GM18907 (cell line): ENCODE measurements at regions not wholly inside any gene's neighbourhood (a gene's known extent, or its start where the extent isn't known, plus 50 kb on each side); places are given as distances from the start of the nearest gene placed in this dataset.
"Not testable (repeated sequence)": the region's sequence is repeated elsewhere in the genome, so short reads cannot be mapped to it uniquely, and the experiment has no call there.

Experiments
- ATAC-seq: cut with Tn5 transposase; IDR thresholded peaks from one replicate; pipeline ENCODE4 v1.9.1; 2021; ENCODE audit warnings: mild to moderate bottlenecking, moderate library complexity; ENCODE audit not compliant: unreplicated experiment

DNA sequence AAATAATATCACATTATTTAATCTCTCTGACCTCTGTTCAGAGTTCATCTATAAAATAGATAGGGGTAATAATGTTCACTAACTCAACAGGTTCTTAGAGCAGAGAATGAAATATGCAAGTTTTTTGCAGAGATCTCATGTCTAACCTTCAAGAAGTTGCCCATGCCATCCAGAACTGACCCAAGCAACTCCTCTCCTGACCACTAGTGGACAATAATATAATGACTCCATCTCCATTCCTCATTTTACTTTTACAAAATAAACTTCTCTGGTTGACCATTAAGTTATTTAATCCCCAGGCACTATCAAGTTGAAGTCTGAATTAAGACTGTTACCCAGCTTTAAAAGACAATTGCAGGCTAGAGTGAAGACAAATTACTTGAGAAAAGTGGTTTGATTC is 382.6 kb downstream of the KCNA4 start:
- no peak for ATAC-seq

DNA sequence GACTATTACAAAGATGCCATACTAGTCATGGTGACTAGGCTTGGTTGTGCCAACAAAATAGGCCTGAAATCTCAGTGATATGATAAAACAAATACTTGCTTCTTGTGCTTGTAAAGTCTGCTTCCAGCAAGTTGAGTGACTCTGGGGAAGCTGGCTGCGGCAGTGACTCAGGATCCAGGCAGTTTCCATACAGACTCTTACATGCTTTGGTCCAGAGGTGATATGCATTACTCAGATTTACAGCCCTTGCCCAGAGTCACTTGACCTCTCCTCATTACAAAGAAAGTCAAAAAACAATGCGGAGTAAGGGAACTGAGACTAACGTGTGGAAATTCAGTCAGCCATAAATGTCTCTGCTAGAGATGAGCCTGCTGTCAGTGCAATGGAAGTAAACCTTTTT is 387.5 kb downstream of the KCNA4 start:
- no peak for ATAC-seq

DNA sequence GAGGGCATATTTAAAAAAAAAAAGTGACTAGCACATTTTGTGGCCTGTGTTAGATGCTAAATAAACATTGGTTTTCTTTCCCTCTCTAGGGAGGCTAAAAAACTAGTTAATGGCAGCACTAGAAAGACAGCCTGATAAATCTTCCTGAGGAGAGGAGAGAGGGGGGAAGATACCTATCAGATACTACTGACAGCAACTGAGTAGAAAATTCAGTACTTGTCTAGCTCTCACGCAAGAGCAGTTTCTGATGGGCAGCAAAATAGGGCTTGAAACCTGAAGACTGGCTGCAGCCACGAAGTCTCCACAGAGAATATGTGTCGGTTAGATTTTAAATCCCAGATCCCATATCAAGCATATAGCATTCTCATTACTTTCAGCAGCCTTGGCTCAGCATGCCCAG is 388.2 kb downstream of the KCNA4 start:
- ATAC-seq = no peak

DNA sequence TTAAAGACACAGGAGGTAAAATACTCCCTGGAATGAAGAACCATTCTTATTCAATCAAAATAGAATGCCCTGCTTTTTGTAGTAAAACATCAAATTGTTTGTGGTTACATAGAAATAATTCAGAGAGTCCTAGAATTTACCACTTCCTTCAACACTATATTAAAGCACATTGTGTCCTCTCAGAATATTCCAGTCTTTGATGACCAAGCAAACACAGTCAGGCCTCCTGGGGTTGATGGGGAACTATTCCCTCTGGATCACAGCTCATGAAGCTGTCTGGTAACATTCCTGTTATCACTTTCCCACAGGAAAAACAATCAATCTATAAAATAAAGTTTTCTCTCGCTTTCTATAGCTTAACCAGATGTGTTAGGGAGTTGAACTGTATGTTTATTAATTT is 389.3 kb downstream of the KCNA4 start:
- no peak for ATAC-seq

DNA sequence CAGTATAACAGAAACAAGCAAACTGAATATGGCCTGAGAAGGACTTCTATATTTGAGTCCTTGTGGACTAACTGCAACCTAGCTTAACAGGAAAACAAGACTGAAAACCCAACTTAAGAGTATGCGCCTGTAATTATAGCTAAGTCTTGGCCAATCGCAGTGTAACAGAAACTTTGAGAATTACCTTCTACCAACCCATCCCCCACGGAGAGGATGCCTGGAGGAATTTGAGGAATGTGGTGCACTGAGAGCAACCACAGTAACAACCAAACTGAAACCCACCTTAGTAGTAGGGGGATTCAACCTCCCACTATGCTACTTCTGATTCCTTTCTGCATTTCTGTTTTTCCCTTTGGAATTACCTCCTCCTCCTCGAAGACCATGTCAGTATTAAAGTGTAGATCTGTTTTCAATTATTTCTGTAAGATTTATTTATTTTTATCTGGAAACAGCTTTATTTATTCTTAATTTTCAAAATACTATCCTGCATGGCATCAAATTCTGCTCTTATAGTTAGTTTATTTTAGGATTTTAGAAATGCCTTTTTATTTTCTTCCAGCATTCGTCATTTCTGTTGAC is 393.6 kb downstream of the KCNA4 start:
- ATAC-seq = no peak

DNA sequence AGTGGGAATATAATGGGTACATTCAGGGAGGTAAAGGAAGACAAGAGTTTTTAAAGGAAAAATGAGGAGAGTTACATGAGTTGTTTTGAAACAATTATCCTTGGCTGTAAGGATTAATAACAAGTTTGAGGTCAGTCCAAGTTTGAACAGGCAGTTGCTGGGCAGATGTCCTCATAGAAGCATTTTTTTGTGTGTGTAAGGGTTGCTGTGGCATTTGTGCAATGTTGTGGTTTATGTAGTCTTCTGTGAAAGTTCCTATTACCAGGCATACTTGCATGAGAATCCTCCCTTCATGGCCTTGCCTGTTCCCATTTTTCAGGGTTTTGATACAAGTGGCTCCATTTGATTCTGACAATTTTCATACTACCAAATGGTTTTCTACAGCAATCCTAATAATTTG is 400.2 kb downstream of the KCNA4 start:
- no peak for ATAC-seq

DNA sequence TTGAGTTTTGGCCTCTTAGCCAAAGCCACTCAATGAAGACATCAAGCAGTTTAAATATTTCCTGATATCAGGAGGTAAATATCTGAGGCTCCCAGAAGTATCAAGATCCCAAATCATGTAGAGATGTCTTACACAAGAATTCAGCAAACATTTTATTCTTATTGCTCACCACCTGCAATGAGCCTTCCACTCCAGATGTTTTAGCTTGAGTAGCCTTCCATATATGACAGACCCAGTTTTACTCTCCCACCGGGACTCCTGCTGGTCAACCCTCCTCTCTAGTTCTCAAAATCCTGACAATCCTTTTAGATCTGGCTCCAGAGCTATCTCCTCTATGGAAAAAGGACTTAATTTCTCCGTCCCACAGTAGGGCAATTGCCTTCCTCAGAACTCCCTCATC is 404.4 kb downstream of the KCNA4 start:
- ATAC-seq = no peak

DNA sequence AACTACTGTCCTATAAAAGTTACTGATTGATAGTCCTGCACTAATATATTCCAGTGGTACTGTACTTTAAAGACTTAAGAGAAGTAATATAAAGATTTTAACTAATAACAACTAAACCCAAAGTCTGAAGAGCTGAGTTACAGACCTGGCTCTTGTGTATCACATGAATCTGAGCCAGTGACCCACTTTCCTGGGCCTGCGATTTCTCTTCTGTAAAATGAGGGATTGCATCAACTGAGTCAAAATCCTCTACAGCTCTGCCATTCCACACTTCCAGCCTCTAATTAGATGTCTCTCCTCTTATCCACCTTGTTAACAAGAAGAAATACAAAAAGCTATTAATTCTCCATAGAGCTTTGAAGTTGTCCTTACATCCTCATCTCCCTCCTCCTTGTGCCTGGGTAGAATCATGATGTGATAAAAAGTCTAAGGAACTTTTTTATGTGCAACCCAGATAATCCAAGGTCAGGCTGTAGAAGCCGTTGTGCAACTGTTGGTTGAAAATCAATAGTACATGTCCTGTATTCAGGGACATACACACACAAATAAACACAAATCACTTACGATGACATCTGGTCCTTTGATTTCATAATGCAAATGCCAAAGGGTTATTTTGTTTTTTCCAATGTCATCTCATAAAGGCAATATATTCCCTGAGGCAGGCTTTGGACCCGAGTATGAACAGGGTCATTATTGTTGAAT is 410.3 kb downstream of the KCNA4 start:
- no peak for ATAC-seq

- not testable (repeated sequence) for ATAC-seq
Measured at GRCh38 chr11:29600151-29600575, 416.7 kb downstream of the KCNA4 start.

DNA sequence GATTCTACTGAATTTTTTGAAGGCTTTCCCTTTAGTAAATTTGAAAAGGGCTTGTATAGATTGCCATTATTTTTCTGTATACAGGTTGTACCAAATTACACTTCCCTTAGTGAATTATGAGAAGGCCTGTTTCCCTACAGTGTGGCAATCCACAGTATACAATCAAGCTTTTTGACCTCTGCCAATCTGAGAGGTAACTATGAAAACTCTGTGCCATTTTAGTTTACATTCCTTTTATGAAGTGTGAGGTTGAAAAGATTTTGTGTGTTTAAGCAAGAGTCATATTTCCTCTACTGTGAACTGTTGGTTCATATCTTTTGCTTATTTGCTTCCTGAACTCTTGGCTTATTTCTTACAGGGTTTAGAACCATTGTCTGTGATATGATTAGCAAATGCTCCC is 432.5 kb downstream of the KCNA4 start:
- ATAC-seq = no peak

GRCh38 chr11:29578806-29579205 is 438.0 kb downstream of the KCNA4 start:
- ATAC-seq = no peak

GRCh38 chr11:29564486-29564885 is 452.3 kb downstream of the KCNA4 start:
- no peak for ATAC-seq

- no peak for ATAC-seq
Measured at GRCh38 chr11:29562183-29562582, 454.6 kb downstream of the KCNA4 start.

GRCh38 chr11:29553990-29554389 is 462.8 kb downstream of the KCNA4 start:
- ATAC-seq = no peak

- ATAC-seq = no peak
Measured at GRCh38 chr11:29538339-29539036, 478.3 kb downstream of the KCNA4 start.

DNA sequence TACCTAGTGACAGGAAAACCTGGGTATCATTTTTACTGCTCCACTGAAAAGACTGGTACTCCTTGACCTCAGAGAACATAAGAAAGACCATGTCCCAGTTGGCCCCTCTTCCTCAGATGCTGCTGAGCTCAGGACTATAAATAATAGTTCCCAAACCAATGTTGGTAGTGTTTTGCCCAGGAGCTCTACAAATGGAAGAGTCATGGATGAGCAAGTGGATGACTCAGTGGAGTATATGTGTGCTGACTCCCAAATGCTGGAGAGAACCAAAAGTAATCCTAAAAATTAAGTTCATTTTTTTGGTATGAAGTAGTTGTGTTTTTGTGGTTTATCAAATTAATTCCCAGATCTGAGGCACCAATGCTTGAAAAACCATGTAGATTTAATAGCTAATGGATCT is 482.0 kb downstream of the KCNA4 start:
- ATAC-seq = no peak

DNA sequence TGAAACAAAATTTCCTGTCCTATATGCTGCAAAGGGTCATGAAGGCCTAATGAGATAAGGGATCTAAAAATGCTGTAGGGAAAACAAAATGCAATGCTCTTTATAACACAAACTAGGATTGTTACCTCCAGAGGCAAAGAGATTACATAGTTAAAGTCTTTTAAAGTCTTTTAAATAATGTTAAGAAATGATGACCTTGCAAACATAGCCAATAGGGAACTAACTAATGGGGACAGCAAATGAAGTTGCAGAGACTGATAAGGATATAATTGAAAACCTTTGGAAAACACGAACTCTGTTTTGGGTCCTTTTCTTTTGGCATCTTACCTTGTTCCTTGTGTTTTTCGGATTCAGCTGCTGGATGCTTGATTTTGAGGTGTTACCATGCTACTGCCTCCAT is 485.9 kb downstream of the KCNA4 start:
- ATAC-seq = no peak

- ATAC-seq = no peak
Measured at GRCh38 chr11:29527391-29527936, 489.4 kb downstream of the KCNA4 start.

GRCh38 chr11:29518389-29519174 is 498.2 kb downstream of the KCNA4 start:
- no peak for ATAC-seq

- no peak for ATAC-seq
Measured at GRCh38 chr11:29511394-29511793, 505.4 kb downstream of the KCNA4 start.

DNA sequence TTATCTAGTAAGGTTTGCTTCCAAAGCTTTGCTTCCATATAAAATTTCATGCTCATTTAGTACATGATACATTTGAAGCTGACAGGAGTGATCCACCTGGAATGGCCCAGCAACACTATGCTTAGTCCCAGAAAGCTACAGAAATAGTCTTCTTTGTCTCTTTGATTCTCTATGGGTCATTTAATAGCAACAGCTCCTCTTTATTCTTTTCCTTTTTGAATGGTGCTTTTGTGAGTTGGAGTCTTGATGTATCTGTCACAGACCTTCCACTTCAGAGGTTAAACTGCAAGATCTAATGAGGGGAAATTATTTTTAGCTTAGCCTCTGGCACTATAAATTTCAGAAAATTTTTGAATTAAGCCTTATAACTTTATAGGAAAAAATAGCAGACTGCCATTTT is 509.5 kb downstream of the KCNA4 start:
- ATAC-seq = no peak
